ENCODE measurements at regions not wholly inside any gene's neighbourhood (a gene's known extent, or its start where the extent isn't known, plus 50 kb on each side); places are given as distances from the start of the nearest gene placed in this dataset.

- no peak overlapping the region for H3K4me3 ChIP-seq (ENCODE audit: insufficient read depth, low read depth, low read length)
- no peaks in the 10 kb centered on the region for H3K79me2 ChIP-seq (ENCODE audit: insufficient read depth, low read length)
- H3K36me3 Mint-ChIP-seq (ENCODE audit: low read depth, unreplicated experiment), result no peaks in the 10 kb centered on the region
- no peak overlapping the region for H3K27ac ChIP-seq (ENCODE audit: low read depth, low read length)
- FAIRE-seq (no peak), DNase-seq (ENCODE audit: low read depth) (no peak)
- no peaks in the 10 kb centered on the region for H4K20me1 ChIP-seq (ENCODE audit: insufficient read depth, low read length)
- TF ChIP-seq CTCF (IDR thresholded peaks at IDR 0.05; ENCODE audit: insufficient read depth, low read depth, low read length) (no peak), EZH2 (IDR thresholded peaks at IDR 0.05; ENCODE audit: insufficient read depth, low read length) (no peak)
- no peak overlapping the region for H3K27ac Mint-ChIP-seq (ENCODE audit: unreplicated experiment)
- no peak overlapping the region for H3K4me3 Mint-ChIP-seq (ENCODE audit: unreplicated experiment)
- peaks cover 7% of the 10 kb centered on the region for H3K27me3 Mint-ChIP-seq (ENCODE audit: low read depth, unreplicated experiment)
- no peaks in the 10 kb centered on the region for H3K36me3 ChIP-seq (ENCODE audit: insufficient read depth, low read length)
- no peaks in the 10 kb centered on the region for H3K27me3 ChIP-seq (ENCODE audit: insufficient read depth, low read length)
- no peak overlapping the region for H3K4me2 ChIP-seq (ENCODE audit: low read length)
- H3K4me1 ChIP-seq (ENCODE audit: insufficient read depth, low read length), result no peaks in the 10 kb centered on the region
- H3K4me1 Mint-ChIP-seq (ENCODE audit: low read depth, unreplicated experiment), result no peaks in the 10 kb centered on the region
- H2AFZ ChIP-seq (ENCODE audit: low read depth, low read length), result no peak overlapping the region
- H3K9me3 Mint-ChIP-seq (ENCODE audit: unreplicated experiment), result no peaks in the 10 kb centered on the region
- H3K9me3 ChIP-seq (ENCODE audit: insufficient read depth, low read depth, low read length), result no peaks in the 10 kb centered on the region
- no peak overlapping the region for H3K9ac ChIP-seq (ENCODE audit: low read length)
Observed at GRCh38 chr7:96933067-96933645, 72.2 kb upstream of the DLX6 start.

- Mint-ChIP-seq H3K4me1 (ENCODE audit: low read depth, unreplicated experiment) (no peaks in the 10 kb centered on the region), H3K36me3 (ENCODE audit: low read depth, unreplicated experiment) (no peaks in the 10 kb centered on the region), H3K4me3 (ENCODE audit: unreplicated experiment) (no peak overlapping the region), H3K27me3 (ENCODE audit: low read depth, unreplicated experiment) (no peaks in the 10 kb centered on the region), H3K9me3 (ENCODE audit: unreplicated experiment) (no peaks in the 10 kb centered on the region), H3K27ac (ENCODE audit: unreplicated experiment) (no peak overlapping the region)
- no peaks in the 10 kb centered on the region for H3K4me1 ChIP-seq (ENCODE audit: insufficient read depth, low read length)
- FAIRE-seq (no peak), DNase-seq (ENCODE audit: low read depth) (no peak)
- no peaks in the 10 kb centered on the region for H3K27me3 ChIP-seq (ENCODE audit: insufficient read depth, low read length)
- H3K9ac ChIP-seq (ENCODE audit: low read length), result no peak overlapping the region
- no peak overlapping the region for H3K4me3 ChIP-seq (ENCODE audit: insufficient read depth, low read depth, low read length)
- H3K9me3 ChIP-seq (ENCODE audit: insufficient read depth, low read depth, low read length), result no peaks in the 10 kb centered on the region
- H2AFZ ChIP-seq (ENCODE audit: low read depth, low read length), result no peak overlapping the region
- H3K79me2 ChIP-seq (ENCODE audit: insufficient read depth, low read length), result no peaks in the 10 kb centered on the region
- no peak overlapping the region for H3K4me2 ChIP-seq (ENCODE audit: low read length)
- no peaks in the 10 kb centered on the region for H4K20me1 ChIP-seq (ENCODE audit: insufficient read depth, low read length)
- no peak for TF ChIP-seq CTCF (IDR thresholded peaks at IDR 0.05; ENCODE audit: insufficient read depth, low read depth, low read length)
- TF ChIP-seq EZH2 (IDR thresholded peaks at IDR 0.05; ENCODE audit: insufficient read depth, low read length), result no peak
- no peaks in the 10 kb centered on the region for H3K36me3 ChIP-seq (ENCODE audit: insufficient read depth, low read length)
- no peak overlapping the region for H3K27ac ChIP-seq (ENCODE audit: low read depth, low read length)
Observed at GRCh38 chr7:96936621-96937020, 68.7 kb upstream of the DLX6 start.

GRCh38 chr7:96942112-96942511 is 63.2 kb upstream of the DLX6 start:
- H3K27me3 Mint-ChIP-seq (ENCODE audit: low read depth, unreplicated experiment), result peaks cover 7% of the 10 kb centered on the region
- no peak overlapping the region for H3K4me3 Mint-ChIP-seq (ENCODE audit: unreplicated experiment)
- no peaks in the 10 kb centered on the region for H3K27me3 ChIP-seq (ENCODE audit: insufficient read depth, low read length)
- no peaks in the 10 kb centered on the region for H3K9me3 Mint-ChIP-seq (ENCODE audit: unreplicated experiment)
- FAIRE-seq (no peak), DNase-seq (ENCODE audit: low read depth) (no peak)
- no peak overlapping the region for H3K27ac Mint-ChIP-seq (ENCODE audit: unreplicated experiment)
- H3K36me3 Mint-ChIP-seq (ENCODE audit: low read depth, unreplicated experiment), result no peaks in the 10 kb centered on the region
- no peaks in the 10 kb centered on the region for H3K4me1 Mint-ChIP-seq (ENCODE audit: low read depth, unreplicated experiment)
- H3K27ac ChIP-seq (ENCODE audit: low read depth, low read length), result no peak overlapping the region
- TF ChIP-seq CTCF (IDR thresholded peaks at IDR 0.05; ENCODE audit: insufficient read depth, low read depth, low read length), result no peak
- TF ChIP-seq EZH2 (IDR thresholded peaks at IDR 0.05; ENCODE audit: insufficient read depth, low read length), result no peak
- no peaks in the 10 kb centered on the region for H3K36me3 ChIP-seq (ENCODE audit: insufficient read depth, low read length)
- H3K79me2 ChIP-seq (ENCODE audit: insufficient read depth, low read length), result no peaks in the 10 kb centered on the region
- no peak overlapping the region for H3K9ac ChIP-seq (ENCODE audit: low read length)
- H3K9me3 ChIP-seq (ENCODE audit: insufficient read depth, low read depth, low read length), result no peaks in the 10 kb centered on the region
- no peaks in the 10 kb centered on the region for H3K4me1 ChIP-seq (ENCODE audit: insufficient read depth, low read length)
- no peak overlapping the region for H2AFZ ChIP-seq (ENCODE audit: low read depth, low read length)
- no peaks in the 10 kb centered on the region for H4K20me1 ChIP-seq (ENCODE audit: insufficient read depth, low read length)
- no peak overlapping the region for H3K4me2 ChIP-seq (ENCODE audit: low read length)
- no peak overlapping the region for H3K4me3 ChIP-seq (ENCODE audit: insufficient read depth, low read depth, low read length)
